HUDEP-2 (cell line): ENCODE measurements at regions not wholly inside any gene's neighbourhood (a gene's known extent, or its start where the extent isn't known, plus 50 kb on each side); places are given as distances from the start of the nearest gene placed in this dataset.

ENCODE experiments used
- DNase-seq, 76 experiments: peaks; one replicate each; lab custom pipeline; 2025; ENCODE audit not compliant: unreplicated experiment in 76 of 76; lab: John Stamatoyannopoulos, UW

DNA sequence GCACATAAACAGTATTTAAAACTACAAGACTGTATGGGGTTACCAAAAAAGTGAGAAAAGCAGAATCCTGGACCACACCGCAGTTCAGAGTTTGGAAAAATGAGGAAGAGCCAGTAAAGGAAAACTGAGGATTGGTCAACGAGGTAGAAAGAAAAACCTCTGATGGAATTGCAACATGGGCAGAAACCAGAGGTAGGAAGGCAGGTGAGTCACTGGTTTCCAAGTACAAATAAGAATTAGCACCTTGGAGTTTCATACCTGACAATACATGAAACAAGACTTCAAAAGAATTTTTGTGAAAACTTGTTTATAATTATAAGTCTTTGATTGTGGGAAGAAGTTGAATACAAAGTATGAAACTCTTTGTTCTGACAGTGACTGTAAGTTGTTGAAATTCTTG is 533.7 kb upstream of the DAB1 start:
- no peak for DNase-seq

DNA sequence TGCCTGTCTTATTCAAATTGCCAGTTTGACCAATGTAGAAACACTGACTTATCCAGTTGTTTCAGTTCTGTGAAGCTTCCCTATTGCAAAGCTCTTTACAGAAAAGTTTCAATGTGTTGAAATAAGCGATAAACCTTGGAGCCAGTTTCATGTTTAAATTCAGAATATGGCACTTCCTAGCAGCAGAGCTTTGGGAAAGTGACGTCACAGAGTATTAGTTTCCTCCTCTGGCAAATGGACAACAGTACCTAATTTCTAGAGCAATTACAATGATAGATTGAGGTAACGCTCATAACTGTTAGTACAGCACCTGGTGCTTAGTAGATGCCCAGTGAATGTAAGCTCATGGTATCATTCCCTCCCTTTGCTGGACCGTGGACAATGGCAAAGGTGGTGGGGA is 527.5 kb upstream of the DAB1 start:
- no peak for DNase-seq

DNA sequence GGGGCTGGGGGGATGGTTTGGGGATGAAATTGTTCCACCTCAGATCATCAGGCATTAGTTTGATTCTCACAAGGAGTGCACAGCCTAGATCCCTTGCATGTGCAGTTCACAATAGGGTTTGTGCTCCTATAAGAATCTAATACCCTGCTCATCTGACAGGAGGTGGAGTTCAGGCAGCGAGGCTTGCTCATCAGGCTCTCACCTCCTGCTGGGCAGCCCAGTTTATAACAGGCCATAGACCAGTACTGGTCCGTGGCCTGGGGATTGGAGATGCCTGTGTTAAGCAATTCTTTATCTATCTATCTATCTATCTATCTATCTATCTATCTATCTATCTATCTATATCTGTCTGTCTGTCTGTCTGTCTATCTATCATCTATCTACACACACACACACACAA is 525.3 kb upstream of the DAB1 start:
- DNase-seq = no peak

DNA sequence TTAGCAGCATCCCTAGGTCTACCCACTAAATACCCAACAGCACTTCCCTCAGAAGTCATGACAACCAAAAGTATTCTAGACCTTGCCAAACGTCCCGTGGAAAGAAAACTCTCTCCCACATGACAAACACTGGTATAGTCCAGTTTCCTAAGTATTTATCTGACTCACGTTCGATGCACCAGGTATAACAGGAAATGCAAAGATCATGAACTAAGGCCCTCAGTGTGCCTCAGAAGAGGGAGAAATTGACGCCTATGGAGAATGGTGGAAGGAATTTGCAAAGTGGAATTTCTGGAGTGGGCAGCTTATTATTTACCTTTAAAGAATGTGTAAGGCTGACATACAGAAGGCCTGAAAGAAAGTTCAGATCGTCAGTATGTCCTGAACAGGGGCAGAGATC is 523.6 kb upstream of the DAB1 start:
- DNase-seq = no peak

DNA sequence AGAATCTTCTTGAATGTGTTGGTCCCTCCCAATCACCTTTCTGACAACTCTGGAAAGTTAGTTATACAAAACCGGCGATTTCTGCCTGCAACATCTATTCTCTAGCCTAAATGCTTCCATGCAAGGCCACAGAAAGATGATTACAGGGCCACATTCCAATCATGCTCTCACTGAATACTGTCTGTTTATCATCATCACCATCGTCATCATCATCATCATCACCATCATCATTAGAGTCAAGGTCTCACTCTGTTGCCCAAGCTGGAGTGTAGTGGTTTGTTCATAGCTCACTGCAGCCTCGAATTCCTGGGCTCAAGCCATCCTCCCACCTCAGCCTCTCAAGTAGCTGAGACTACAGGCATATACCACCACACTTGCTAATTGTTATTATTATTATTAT is 521.2 kb upstream of the DAB1 start:
- no peak for DNase-seq

DNA sequence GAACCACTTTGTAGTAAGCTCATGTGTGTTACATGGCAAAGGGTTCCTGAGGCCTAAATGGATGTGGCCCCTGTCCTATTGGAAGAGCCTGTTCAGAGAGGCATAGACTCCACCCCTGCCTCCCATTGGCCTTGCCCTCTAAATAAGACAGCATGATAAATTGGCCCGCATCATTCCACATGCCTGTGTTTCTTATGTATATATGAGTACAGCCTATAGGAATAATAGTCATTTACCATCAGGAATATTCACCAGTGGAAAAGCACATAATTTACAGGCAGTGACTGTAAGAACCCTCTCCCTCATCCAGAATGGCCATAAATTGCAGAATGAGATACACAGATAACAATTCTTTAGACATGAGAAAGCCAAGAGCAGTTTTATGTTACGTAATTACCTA is 519.5 kb upstream of the DAB1 start:
- DNase-seq = no peak

DNA sequence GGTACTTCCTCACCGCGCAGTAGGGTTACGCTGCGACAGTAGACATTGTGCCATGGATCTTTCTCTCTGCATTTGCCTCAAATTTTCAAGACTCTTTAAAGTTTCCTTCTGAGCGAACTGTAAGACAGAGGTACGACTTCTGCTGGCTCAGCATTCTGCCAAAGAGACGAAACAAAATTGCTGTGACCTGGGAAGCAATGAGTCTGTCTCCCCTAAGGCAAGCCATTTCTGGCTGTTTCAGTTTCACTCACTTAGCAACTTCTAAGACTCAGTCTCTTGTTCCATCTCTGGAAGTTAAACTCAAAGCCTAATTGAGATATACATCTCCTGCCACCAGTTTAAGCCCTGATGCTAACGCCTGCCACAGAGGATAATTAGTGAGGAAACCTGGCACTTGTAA is 510.9 kb upstream of the DAB1 start:
- DNase-seq = no peak

DNA sequence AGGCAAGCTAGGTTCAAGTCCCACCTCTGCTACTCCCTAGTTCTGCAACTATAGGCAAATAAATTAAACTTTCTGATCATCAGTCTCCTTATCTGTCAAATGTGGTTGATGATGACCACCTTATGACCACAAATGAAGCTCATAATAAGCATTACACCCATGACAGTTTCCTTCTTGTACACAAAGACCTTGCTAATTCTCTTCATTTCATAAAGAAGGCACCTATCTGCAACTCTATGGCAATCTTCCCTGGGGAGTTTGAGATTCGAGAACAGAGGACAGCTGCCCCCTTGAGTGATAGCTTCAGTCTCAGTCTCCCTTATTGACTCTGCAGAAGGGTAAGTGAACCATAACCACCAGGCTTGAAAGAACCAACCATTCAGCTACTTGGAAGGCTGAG is 503.1 kb upstream of the DAB1 start:
- no peak for DNase-seq

DNA sequence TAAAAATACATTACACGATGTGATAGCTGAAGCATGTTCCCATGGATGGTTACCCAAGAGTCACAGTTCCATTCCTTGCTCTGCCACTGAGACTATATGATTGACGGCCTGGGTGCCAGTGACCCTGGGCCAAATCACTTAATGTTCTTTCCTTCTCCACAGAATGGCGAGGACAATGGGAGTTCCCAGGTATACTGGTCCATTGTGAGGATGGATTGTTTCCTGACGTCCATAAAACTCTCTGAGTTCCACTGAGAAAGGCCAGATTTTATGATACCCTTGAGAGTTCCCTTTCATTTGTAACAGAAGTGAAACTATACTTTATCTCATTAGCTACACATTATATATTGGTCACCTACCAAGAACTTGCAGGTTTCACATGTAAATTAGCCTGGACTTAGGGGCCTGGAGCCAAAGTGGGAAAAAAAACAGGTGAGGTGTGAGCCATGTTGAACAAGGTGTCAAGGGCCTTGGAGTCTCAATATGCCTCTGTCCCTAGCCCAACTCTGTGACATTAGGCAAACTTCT is 502.2 kb upstream of the DAB1 start:
- DNase-seq = no peak

DNA sequence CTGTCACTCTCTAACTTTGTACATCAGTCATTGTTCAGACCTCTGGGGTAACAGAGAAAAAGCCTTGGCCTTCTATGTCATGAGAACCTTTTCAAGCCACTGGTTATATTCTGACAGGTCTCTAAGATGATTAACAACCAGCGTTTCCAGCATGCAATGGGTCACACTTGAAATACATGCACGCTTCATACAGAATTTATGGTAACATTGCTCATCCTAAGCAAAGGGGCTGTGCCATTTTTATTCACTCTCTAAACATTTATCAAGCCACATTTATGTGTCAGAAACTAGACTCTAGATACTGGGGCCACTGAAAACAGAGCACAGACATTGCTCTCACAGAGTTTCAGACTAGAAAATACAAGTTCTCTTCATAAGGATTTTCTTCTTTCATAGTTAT is 501.4 kb upstream of the DAB1 start:
- DNase-seq = no peak

DNA sequence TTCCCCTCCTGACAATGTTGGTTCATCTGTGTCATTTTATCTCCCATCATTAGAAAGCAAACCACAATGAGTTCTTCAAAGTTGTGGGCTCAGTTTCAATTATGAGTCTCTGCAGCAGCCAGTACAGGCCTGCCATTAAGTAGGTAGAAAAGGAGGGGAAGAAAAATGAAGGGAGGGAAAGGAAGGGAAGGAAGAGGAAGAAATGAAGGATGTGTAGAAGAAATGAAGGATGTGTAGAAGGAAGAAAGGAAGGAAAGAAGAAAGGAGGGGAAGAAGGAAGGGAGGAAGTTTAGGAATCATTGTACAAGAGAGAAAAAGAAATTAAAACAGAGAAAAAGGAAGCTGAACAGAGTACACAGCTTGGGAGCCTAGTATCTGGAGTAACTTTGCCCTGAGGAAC is 498.3 kb upstream of the DAB1 start:
- no peak for DNase-seq

DNA sequence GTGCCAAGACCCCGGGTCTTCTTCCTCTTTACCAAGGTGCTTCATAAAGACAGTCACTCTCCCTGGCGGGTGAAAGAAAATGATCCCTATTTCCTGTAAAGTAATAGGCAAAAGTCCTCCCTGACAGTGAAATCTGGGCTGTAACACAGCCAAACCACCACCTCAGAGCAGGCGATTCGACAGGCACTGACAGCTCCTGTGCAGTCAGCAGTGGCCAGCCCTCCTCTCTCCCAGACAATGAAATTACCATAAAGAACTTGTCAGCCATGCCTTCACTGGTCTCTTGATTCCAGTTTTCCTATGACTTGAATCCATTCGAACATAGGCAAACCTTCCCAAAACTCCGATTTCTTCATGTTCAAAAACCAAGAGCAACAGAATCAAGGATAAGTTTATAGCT is 492.2 kb upstream of the DAB1 start:
- DNase-seq = no peak

DNA sequence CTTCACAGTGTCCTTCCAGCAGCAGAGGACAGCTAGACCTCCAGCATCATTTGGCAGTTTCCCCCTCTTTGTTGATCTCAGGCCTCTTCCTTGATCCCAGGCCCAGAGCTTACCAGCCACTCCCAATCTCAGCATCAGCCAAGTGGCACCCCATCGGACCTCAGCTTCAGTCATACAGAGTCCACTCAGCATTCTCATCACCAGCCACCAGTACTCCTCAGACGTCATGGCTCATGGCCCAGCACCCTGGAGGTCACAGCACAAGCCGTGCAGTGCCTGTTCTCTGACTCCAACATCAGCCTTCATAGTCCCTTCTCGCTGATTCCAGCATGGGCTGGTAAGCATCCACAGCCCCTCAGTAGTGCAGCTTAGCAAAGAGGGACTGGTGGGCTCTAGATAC is 487.6 kb upstream of the DAB1 start:
- no peak for DNase-seq

DNA sequence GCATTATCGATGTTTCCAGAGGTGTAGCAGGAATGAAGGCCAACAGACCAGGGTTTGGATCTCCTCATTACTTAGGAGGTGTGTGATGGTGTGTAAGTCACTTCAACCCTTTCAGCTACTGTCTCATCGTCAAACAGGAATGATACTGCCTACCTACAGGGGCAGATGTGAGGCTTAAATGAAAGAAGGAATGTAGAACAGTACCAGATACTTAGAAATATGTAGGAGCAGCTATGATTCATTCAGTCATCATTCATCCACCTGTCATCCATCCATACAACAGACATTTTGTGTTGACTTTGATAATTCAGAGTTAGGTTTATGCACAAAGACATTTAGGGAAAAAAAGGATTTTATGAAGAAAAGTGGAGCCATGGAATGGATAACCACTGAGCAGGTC is 486.9 kb upstream of the DAB1 start:
- DNase-seq = no peak

DNA sequence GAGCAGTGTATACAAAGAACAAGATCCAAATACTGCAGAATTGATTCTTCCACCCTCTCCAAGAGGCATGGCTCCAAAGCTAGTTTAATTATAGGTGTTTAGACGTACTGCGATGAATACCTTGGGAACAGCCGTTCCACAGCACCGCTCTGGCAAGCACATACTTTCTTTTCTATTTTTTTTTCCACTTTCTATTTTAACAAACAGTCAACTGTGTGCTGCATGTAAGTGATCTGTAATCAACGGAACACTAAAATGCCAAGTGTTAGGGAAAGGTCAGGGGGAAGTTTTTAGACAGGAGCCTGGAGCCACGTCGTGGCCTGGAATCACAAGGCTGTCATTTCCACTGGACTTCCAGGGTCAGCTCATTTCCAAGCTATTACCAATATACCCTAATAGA is 486.4 kb upstream of the DAB1 start:
- no peak for DNase-seq

DNA sequence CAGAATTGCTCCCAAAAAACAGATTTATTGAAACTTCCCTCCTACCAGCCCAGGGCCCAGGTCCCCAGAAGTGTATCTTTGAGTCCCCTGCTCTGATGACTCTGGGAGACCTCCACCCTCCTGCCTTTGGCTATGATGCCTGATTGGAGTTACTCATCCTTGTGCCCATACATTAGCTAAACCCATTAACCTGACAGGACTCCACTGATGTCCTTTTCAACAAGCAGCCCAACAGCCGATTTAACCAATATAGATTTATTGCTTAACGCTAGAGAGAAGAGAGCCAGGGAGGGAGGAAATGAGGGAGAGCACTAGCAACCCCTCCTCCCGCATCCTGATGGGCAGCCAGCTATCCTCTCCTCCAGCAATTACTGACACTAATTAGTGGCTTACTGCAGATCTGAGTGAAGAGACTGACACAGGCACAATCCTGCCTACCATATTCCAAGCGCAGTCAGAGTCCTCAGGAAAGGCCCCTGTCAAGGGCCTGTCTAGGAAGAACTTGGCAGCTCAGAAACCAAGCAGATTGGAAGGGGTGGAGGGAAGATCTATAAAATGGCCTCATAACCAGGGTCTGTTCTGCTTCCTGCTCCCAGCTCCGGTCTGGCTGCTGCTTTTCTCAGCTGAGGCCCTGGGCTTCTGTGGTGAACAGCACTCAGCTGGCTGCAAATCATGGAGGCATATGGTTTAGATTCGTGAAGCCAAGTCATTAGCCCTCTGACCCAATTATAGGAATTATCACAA is 484.5 kb upstream of the DAB1 start:
- no peak for DNase-seq

DNA sequence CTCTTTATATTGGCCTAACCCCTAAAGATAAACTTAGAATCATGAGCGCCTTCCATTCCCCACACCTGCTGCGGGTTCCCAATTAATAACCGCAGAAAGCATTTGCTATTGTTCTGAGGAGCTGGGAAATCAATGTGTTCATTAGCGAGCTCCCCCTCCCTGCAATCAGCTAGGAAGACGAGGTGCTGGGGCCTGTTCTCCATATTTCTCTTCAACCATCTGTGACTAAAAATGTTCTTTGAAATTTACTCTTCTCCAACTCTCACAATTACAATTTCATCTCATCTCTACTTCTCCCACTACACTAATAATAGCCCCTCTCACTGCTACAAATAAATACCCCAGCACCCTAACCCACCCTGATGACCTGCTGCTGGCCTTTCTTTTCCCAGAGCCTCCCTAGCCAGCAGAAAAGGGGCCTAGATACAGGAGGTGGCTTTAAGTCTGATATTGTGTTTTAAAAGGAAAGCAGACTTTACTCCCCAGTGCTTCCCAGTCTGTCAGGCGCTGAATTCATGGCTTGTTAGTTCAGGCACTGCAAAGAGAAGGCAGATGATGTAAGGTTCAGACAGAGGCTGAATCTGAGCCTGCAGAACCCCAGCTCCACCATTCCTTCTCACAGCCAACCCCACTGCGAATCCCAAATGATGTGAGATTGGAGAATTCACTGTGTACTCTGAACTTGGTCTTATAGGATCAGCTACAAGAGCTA is 477.5 kb upstream of the DAB1 start:
- no peak for DNase-seq

DNA sequence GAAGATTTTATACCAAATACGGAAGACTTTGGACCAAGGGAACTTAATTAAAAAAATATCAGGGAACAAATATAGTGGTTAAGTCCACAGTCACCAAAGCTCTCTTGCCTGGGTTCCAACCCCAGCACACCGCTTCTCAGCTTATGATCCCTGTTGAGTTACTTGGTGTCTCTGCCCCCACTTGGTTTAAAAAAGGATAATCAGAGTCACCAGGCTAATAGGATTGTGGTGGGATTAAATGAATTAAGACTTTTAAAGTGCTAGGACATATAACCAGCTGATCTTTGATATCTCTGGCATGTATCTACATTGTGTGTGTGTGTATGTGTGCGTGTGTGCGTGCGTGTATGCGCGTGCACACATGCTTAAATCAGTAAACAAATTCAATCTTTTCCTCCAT is 474.7 kb upstream of the DAB1 start:
- no peak for DNase-seq

DNA sequence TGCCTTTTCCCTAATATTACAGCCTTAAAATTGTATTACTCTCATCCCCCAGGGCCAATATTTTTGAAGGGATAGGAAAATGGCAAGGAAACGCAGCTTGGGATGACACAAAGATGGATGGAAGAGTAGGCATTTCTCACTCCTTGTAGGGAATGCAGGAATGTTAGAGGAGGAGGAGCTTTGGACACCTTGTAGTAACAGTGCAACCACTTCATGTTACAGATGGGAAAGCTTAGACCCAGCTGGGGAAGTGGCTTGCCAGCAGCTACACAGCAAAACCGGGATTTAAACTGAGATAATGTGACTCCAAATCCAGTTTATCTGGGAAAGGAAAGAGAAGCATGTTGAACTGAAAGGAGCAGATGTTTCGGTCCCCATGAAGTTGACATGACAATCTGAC is 473.7 kb upstream of the DAB1 start:
- DNase-seq = no peak

DNA sequence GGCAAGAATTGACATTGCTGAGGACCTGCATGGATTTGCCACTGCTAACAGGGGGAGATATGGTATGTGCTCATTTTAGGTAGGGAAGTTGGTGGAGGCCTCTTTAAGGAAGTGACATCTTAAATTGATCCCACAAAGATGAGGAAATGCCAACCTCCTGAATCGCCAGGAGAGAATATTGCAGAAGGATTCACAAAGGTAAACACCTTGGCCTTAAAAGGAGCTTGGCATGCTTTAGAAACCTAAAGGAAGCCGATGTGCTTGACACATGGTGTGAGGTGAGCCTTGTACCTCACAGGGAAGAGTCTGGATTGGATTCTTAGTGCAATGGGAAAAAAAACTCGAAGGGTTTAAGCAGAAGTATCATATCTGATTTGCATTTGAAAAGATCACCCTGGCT is 470.5 kb upstream of the DAB1 start:
- DNase-seq = no peak

DNA sequence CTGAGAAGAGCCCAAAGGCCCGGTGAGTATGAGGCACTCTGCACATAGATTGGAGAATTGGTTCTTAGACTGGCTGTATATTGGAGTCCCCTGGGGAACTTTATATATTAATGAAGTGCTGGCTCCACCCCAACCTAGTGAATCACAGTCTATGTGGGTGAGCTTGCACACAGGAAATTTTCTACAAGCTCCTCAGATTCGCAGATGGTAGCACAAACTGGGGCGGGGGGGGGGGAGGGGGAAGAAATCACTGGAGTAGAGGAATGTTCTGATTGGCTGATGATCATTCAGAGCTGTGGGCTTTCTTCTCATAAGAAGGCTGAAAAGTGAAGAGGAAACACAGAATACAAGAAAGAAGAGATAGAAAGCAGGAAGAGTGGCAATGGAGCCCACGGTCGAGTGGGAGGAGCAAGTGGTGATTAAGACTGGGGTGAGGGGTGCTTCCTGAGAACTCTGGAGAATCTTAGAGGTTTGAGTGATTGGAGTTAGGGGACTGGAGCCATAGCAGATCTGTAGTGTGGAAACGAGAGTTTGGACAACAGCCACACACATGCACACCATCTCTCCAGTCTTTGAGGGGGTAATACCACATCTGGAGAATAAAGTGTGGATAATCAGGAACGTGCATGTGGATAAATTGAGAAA is 465.9 kb upstream of the DAB1 start:
- no peak for DNase-seq

DNA sequence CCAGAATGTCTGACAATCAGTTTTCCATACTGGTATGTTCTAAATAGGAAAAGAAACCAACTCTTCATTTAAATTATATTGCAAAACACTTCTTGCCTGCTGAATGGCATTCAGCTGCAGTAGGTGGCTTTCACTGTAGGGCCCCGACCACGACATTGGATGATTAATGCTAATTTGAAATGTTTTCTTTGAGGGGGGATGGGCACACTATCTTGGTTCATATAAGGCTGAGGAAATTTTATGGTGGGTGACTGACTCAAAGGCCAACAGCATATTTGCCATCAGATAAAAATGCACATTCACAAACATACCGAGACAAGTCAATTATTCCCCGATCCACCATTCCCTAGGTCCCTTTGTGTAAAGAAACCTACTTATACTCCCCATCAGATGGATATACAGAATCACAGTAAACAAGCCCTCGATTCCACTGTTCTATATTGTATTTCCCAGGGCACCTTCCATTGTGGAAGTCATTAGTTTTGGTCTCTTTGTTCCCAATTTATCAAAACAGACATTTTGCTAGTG is 464.2 kb upstream of the DAB1 start:
- DNase-seq = no peak
